Endothelial cell of umbilical vein (primary cell): ENCODE measurements at regions not wholly inside any gene's neighbourhood (a gene's known extent, or its start where the extent isn't known, plus 50 kb on each side); places are given as distances from the start of the nearest gene placed in this dataset.

ENCODE experiments used
- CTCF ChIP-seq, 2 donors: IDR thresholded peaks; 1 replicate in 1 of 2; 2 replicates in 1 of 2; pipeline ENCODE4 v1.5.1; 2011; ENCODE audit warnings: low read length in 2 of 2, mild to moderate bottlenecking in 2 of 2, moderate library complexity in 2 of 2, control low read depth in 1 of 2, inconsistent platforms in 1 of 2, low read depth in 1 of 2; ENCODE audit not compliant: insufficient read depth in 1 of 2; ENCODE audit errors: extremely low read depth in 1 of 2
- JUN ChIP-seq: IDR thresholded peaks from 2 replicates; pipeline ENCODE4 v1.6.1; 2011; ENCODE audit warnings: borderline replicate concordance, low read depth; ENCODE audit not compliant: insufficient read length, insufficient read depth
- MAX ChIP-seq: IDR thresholded peaks from 2 replicates; pipeline ENCODE4 v1.6.1; 2011; ENCODE audit not compliant: insufficient read depth, insufficient read length
- POLR2A ChIP-seq: IDR thresholded peaks from 2 replicates; pipeline ENCODE4 v1.6.1; 2012; ENCODE audit warnings: low read depth, mild to moderate bottlenecking, control low read depth, low read length
- POLR2AphosphoS5 ChIP-seq: IDR thresholded peaks from 2 replicates; pipeline ENCODE4 v1.6.1; 2012; ENCODE audit warnings: low read depth, mild to moderate bottlenecking, control low read depth, low read length, moderate library complexity; ENCODE audit not compliant: insufficient read depth

GRCh38 chr18:78688249-78688648 is 291.4 kb upstream of the SALL3 start:
- TF ChIP-seq CTCF (IDR thresholded peaks at IDR 0.05; ENCODE audit: extremely low read depth in 1 of 2, insufficient read depth in 1 of 2, low read depth in 1 of 2, low read length in 2 of 2) (no peak), POLR2A (no peak), POLR2AphosphoS5 (no peak), MAX (no peak), JUN (no peak)
